Stomach (tissue), 8 donors: ENCODE measurements at regions not wholly inside any gene's neighbourhood (a gene's known extent, or its start where the extent isn't known, plus 50 kb on each side); places are given as distances from the start of the nearest gene placed in this dataset.

Experiments used
- DNase-seq, 2 donors: peaks; one replicate each; pipeline versions ENCODE4 v3.0.0 to v3.0.0-alpha.2; 2013 to 2019
- H3K27ac ChIP-seq, 5 donors: fragments of 200-600 bp in 4 of 5; sonication (generic) in 4 of 5; one replicate each; pipeline ENCODE4 v1.5.1; 2013 to 2019; ENCODE audit warnings: mild to moderate bottlenecking in 1 of 5, moderate library complexity in 1 of 5
- H3K27me3 ChIP-seq, 3 donors: fragments of 200-600 bp; sonication (generic); one replicate each; pipeline ENCODE4 v1.5.1; 2017 to 2019; ENCODE audit warnings: mixed run types in 1 of 3
- H3K36me3 ChIP-seq, 4 donors: fragments of 200-600 bp; sonication (generic); 1 replicate in 3 of 4; 2 replicates in 1 of 4; pipeline ENCODE4 v1.5.1; 2016 to 2019
- H3K4me1 ChIP-seq, 4 donors: fragments of 200-600 bp; sonication (generic); one replicate each; pipeline ENCODE4 v1.5.1; 2016 to 2019
- H3K4me3 ChIP-seq, 4 donors: fragments of 200-600 bp; sonication (generic) in 3 of 4; one replicate each; pipeline ENCODE4 v1.5.1; 2016 to 2019; ENCODE audit warnings: mild to moderate bottlenecking in 1 of 4
- H3K9me3 ChIP-seq, 4 donors: fragments of 200-600 bp; sonication (generic); one replicate each; pipeline ENCODE4 v1.5.1; 2016 to 2019
- CTCF ChIP-seq, 7 experiments: fragments of 450-650 bp in 4 of 7; fragments of 200-600 bp in 3 of 7; sonication (generic) in 3 of 7; IDR thresholded peaks; one replicate each; pipeline ENCODE4 v1.5.1; 2016 to 2019; ENCODE audit warnings: antibody characterized with exemption in 7 of 7, control low read depth in 2 of 7, mild to moderate bottlenecking in 1 of 7
- EP300 ChIP-seq: sonication (generic); formaldehyde crosslinking; IDR thresholded peaks from one replicate; pipeline ENCODE4 v1.6.1; 2017; ENCODE audit warnings: antibody characterized with exemption
- POLR2A ChIP-seq, 4 donors: fragments of 450-650 bp; IDR thresholded peaks; one replicate each; pipeline ENCODE4 v1.6.1; 2016; ENCODE audit warnings: antibody characterized with exemption in 4 of 4, control low read depth in 2 of 4, mild to moderate bottlenecking in 1 of 4, moderate library complexity in 1 of 4
- POLR2AphosphoS5 ChIP-seq, 3 donors: sonication (generic); formaldehyde crosslinking; IDR thresholded peaks; one replicate each; pipeline ENCODE4 v1.6.1; 2016; ENCODE audit warnings: antibody characterized with exemption in 3 of 3
- WGBS, 5 donors: extraction: QIAGEN DNeasy Blood & Tissue Kit in 3 of 5; methylation state at CpG; one replicate each; pipeline versions ENCODE4 v1.1.5 to v1.1.7; 2013 to 2018; 5-methylcytosine and 5-hydroxymethylcytosine counted together
- intact Hi-C: fragments of 100-400 bp; cut with DNase I; formaldehyde crosslinking; loops from one replicate; pipeline ENCODE4 v1.15.1; 2023; ENCODE audit warnings: low total_unique reads
- donor health status: healthy with polysubstance abuse.
- donor health status: Bipolar disorder and iron deficiency.
- donor health status: healthy.

DNA sequence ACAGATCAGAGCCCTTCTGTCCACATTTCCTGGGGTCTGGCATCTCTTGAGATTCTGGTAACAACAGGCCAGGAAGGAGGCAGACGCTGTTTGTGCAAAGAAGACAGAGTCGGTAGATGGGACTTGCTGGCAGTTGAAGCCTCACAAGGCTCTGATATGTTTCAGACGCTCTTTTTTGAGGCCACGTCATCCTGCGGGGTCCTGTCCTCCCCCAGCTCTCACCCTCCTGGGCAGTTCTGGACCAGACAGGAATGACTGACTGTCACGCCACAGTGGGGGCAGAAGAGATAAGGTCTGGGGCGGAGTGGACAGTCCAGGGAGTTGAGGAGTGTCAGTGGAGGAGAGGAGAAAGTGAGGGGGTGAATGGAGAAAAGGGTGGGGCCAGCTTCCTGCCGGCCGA lies 87.1 kb upstream of the SULF2 start:
- no peaks in the 10 kb centered on the region for H3K9me3 ChIP-seq
- intact Hi-C loops = no loop called here
- DNase-seq = no peak
- H3K27ac ChIP-seq = no peak overlapping the region
- TF ChIP-seq CTCF (IDR thresholded peaks at IDR 0.05) = no peak
- no peak overlapping the region for H3K4me3 ChIP-seq
- 43 to 67% (median 51%) methylated on average over 9 of the region's 9 CpGs for WGBS, 5 donors
- H3K36me3 ChIP-seq = no peaks in the 10 kb centered on the region
- no peaks in the 10 kb centered on the region for H3K4me1 ChIP-seq
- peaks cover 0 to 35% (median 0%) of the 10 kb centered on the region in 3 donors for H3K27me3 ChIP-seq

DNA sequence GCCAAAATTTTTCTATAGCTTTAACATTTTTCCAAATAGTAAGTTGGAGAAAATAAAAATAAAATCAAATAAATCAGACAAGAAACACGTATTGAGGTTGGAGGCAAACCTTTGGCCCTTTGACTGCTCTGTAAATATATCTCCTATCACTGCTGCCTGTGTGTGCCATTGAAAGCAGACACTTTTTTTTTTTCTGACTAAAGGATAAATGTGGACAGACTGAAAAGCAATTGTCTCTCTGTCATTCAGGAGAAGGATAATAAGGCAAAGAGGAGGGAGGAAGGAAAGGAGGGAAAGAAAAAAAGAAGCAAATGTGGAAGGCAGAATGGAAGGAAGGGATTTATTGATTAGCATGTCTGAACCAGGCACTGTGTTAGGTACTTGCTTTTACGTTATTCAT lies 85.2 kb upstream of the SULF2 start:
- no peak overlapping the region for H3K4me3 ChIP-seq
- no peaks in the 10 kb centered on the region for H3K4me1 ChIP-seq
- no peak for DNase-seq
- peaks cover 0 to 47% (median 0%) of the 10 kb centered on the region in 3 donors for H3K27me3 ChIP-seq
- no peak for TF ChIP-seq EP300
- TF ChIP-seq POLR2AphosphoS5 (IDR thresholded peaks at IDR 0.05) = no peak
- no peak for TF ChIP-seq CTCF (IDR thresholded peaks at IDR 0.05)
- no peaks in the 10 kb centered on the region for H3K36me3 ChIP-seq
- WGBS, 5 donors = 56 to 76% (median 69%) methylated on average over 2 of the region's 2 CpGs
- no peak overlapping the region for H3K27ac ChIP-seq
- no peaks in the 10 kb centered on the region for H3K9me3 ChIP-seq
- intact Hi-C loops = no loop called here

DNA sequence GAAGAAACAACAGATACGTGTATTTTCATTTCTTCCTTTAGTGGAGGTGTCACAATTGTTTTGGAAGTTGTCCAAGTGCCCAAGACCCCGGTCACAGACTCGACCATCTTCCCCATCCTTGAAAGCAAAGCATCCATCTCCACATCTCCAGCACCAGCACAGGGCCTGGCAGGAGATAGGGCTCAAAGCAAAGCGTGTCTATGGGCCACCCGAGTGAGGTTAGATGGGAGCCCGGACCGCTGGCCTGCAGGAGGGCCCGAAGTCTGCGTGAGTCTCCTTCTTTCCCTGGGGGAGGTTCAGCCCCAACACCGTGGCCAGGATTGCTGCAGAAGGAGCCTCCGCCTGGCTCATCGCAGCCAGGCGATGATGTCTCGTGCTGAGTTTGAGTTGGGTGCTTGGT lies 83.5 kb upstream of the SULF2 start:
- no peak overlapping the region for H3K27ac ChIP-seq
- no peaks in the 10 kb centered on the region for H3K4me1 ChIP-seq
- H3K36me3 ChIP-seq = no peaks in the 10 kb centered on the region
- no peak overlapping the region for H3K4me3 ChIP-seq
- no peak for TF ChIP-seq CTCF (IDR thresholded peaks at IDR 0.05)
- TF ChIP-seq POLR2A (IDR thresholded peaks at IDR 0.05) = no peak
- no peak for TF ChIP-seq EP300
- DNase-seq = no peak
- peaks cover 0 to 41% (median 0%) of the 10 kb centered on the region in 3 donors for H3K27me3 ChIP-seq
- no peaks in the 10 kb centered on the region for H3K9me3 ChIP-seq
- WGBS, 5 donors = 79 to 92% (median 86%) methylated on average over 14 of the region's 14 CpGs
- intact Hi-C loops = no loop called here

DNA sequence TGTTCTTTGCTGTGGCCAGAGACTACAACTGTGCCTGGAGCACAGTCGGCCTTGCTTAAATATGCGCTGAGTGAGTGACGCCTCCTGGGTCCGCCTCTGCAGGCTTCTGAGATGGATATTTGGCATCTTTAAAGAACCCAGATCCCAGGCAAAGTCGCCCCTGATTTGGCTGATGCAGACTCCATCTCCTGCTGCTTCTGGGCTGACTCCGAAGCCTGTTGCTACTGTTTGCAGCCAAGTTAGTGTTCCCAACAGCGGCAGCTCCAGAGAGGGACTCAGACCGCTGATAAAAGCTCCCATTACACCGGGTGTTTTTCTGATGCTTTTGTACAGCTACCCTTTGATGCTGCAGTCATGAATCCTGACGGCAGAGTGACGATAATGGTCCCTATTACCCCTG lies 83.0 kb upstream of the SULF2 start:
- H3K36me3 ChIP-seq = no peaks in the 10 kb centered on the region
- intact Hi-C loops = no loop called here
- 77 to 86% (median 81%) methylated on average over 9 to 11 of the region's 11 CpGs for WGBS, 5 donors
- H3K27ac ChIP-seq = no peak overlapping the region
- no peak overlapping the region for H3K4me3 ChIP-seq
- H3K27me3 ChIP-seq = peaks cover 0 to 41% (median 0%) of the 10 kb centered on the region in 3 donors
- TF ChIP-seq POLR2AphosphoS5 (IDR thresholded peaks at IDR 0.05) (no peak), CTCF (IDR thresholded peaks at IDR 0.05) (no peak), POLR2A (IDR thresholded peaks at IDR 0.05) (no peak), EP300 (no peak)
- H3K9me3 ChIP-seq = no peaks in the 10 kb centered on the region
- H3K4me1 ChIP-seq = no peaks in the 10 kb centered on the region
- DNase-seq = no peak

GRCh38 chr20:47867831-47868230 lies 82.5 kb upstream of the SULF2 start:
- Histone ChIP-seq H3K27ac (no peak overlapping the region), H3K36me3 (no peaks in the 10 kb centered on the region), H3K4me3 (no peak overlapping the region), H3K9me3 (peaks cover 0 to 4% (median 0%) of the 10 kb centered on the region in 4 donors), H3K4me1 (no peaks in the 10 kb centered on the region), H3K27me3 (peaks cover 0 to 41% (median 0%) of the 10 kb centered on the region in 3 donors)
- no peak for DNase-seq
- intact Hi-C loops = no loop called here
- TF ChIP-seq EP300 (no peak), CTCF (IDR thresholded peaks at IDR 0.05) (no peak), POLR2AphosphoS5 (IDR thresholded peaks at IDR 0.05) (no peak)
- WGBS, 5 donors = 83 to 87% (median 84%) methylated on average over 14 to 15 of the region's 15 CpGs
